Left colon (tissue), 2 donors: ENCODE measurements at regions not wholly inside any gene's neighbourhood (a gene's known extent, or its start where the extent isn't known, plus 50 kb on each side); places are given as distances from the start of the nearest gene placed in this dataset.
"Not testable (repeated sequence)": the region's sequence is repeated elsewhere in the genome, so short reads cannot be mapped to it uniquely, and the experiment has no call there.

Experiments used
- ATAC-seq: fragments of 200-7000 bp; cut with Tn5 transposase; one replicate; pipeline ENCODE4 v1.9.1; 2020; ENCODE audit warnings: mild to moderate bottlenecking, moderate library complexity
- DNase-seq, 2 donors: peaks; one replicate each; pipeline ENCODE4 v3.0.0-alpha.2; 2020
- intact Hi-C, 2 donors: fragments of 100-400 bp; cut with DNase I in 1 of 2; cut with micrococcal nuclease in 1 of 2; formaldehyde crosslinking; loops; one replicate each; pipeline versions ENCODE4 v1.11.2 to v1.14.0; 2022; cut with DNase I, micrococcal nuclease
- donor health status: DM: no; HTN: no; CAD: no.
- donor health status: DM: yes; HTN: yes; CAD: no.

GRCh38 chr5:21623831-21624230 is 1229.3 kb downstream of the CDH12 start:
- no peak for DNase-seq
- intact Hi-C loops, result no loop called here
- no peak for ATAC-seq

GRCh38 chr5:21615195-21615765 is 1237.9 kb downstream of the CDH12 start:
- intact Hi-C loops, result no loop called here
- no peak for ATAC-seq
- DNase-seq, result no peak

GRCh38 chr5:21613971-21614488 is 1239.1 kb downstream of the CDH12 start:
- no peak for ATAC-seq
- intact Hi-C loops, result no loop called here

GRCh38 chr5:21603796-21604195 is 1249.3 kb downstream of the CDH12 start:
- DNase-seq (no peak), ATAC-seq (no peak)
- intact Hi-C loops, result no loop called here

More at GRCh38 chr5:21613971-21614488, 1239.1 kb downstream of the CDH12 start:
- no peak for DNase-seq

GRCh38 chr5:21594566-21594965 is 1258.6 kb downstream of the CDH12 start:
- ATAC-seq (no peak), DNase-seq (no peak)
- intact Hi-C loops, result no loop called here

- DNase-seq, result no peak
- ATAC-seq, result no peak
- intact Hi-C loops, result no loop called here
Measured at GRCh38 chr5:21593261-21593660, 1259.9 kb downstream of the CDH12 start.

- intact Hi-C loops, result no loop called here
- no peak for ATAC-seq
- no peak for DNase-seq
Measured at GRCh38 chr5:21581508-21581907, 1271.6 kb downstream of the CDH12 start.

- ATAC-seq (no peak), DNase-seq (no peak)
- intact Hi-C loops, result no loop called here
Measured at GRCh38 chr5:21574961-21575360, 1278.2 kb downstream of the CDH12 start.

- DNase-seq (no peak), ATAC-seq (no peak)
- intact Hi-C loops, result no loop called here
Measured at GRCh38 chr5:21574438-21574837, 1278.7 kb downstream of the CDH12 start.

- intact Hi-C loops, result no loop called here
- no peak for ATAC-seq
- DNase-seq, result no peak
Measured at GRCh38 chr5:21573416-21574314, 1279.5 kb downstream of the CDH12 start.

GRCh38 chr5:21571196-21571595 is 1281.9 kb downstream of the CDH12 start:
- ATAC-seq, DNase-seq, intact Hi-C loops: not testable (repeated sequence)

- intact Hi-C loops, DNase-seq, ATAC-seq: not testable (repeated sequence)
Measured at GRCh38 chr5:21559109-21559508, 1294.0 kb downstream of the CDH12 start.

GRCh38 chr5:21552263-21552662 is 1300.9 kb downstream of the CDH12 start:
- ATAC-seq, DNase-seq, intact Hi-C loops: not testable (repeated sequence)

GRCh38 chr5:21550916-21551315 is 1302.2 kb downstream of the CDH12 start:
- DNase-seq, ATAC-seq, intact Hi-C loops: not testable (repeated sequence)

GRCh38 chr5:21547656-21548055 is 1305.5 kb downstream of the CDH12 start:
- DNase-seq, ATAC-seq, intact Hi-C loops: not testable (repeated sequence)

- intact Hi-C loops, DNase-seq, ATAC-seq: not testable (repeated sequence)
Measured at GRCh38 chr5:21535114-21535513, 1318.0 kb downstream of the CDH12 start.

- intact Hi-C loops, DNase-seq, ATAC-seq: not testable (repeated sequence)
Measured at GRCh38 chr5:21521157-21521556, 1332.0 kb downstream of the CDH12 start.

- intact Hi-C loops, ATAC-seq, DNase-seq: not testable (repeated sequence)
Measured at GRCh38 chr5:21496926-21497325, 1356.2 kb downstream of the CDH12 start.

GRCh38 chr5:21496056-21496455 is 1357.1 kb downstream of the CDH12 start:
- DNase-seq, intact Hi-C loops, ATAC-seq: not testable (repeated sequence)

- DNase-seq, ATAC-seq, intact Hi-C loops: not testable (repeated sequence)
Measured at GRCh38 chr5:21495235-21495634, 1357.9 kb downstream of the CDH12 start.
